HG03196 (cell line): ENCODE measurements at regions not wholly inside any gene's neighbourhood (a gene's known extent, or its start where the extent isn't known, plus 50 kb on each side); places are given as distances from the start of the nearest gene placed in this dataset.

Source experiments
- ATAC-seq: cut with Tn5 transposase; IDR thresholded peaks from one replicate; pipeline ENCODE4 v1.9.1; 2021; ENCODE audit not compliant: unreplicated experiment

- no peak for ATAC-seq
These were observed 49.7 kb upstream of the SLC2A1 start for GRCh38 chr1:43008115-43009060.
